Mesothelial cell of epicardium (in vitro differentiated cells): ENCODE measurements at regions not wholly inside any gene's neighbourhood (a gene's known extent, or its start where the extent isn't known, plus 50 kb on each side); places are given as distances from the start of the nearest gene placed in this dataset.

Source experiments
- DNase-seq, 2 experiments: peaks; one replicate each; pipeline ENCODE4 v3.0.0; 2021; ENCODE audit warnings: low spot score in 2 of 2; ENCODE audit not compliant: unreplicated experiment in 2 of 2
- H3K27ac Mint-ChIP-seq: 2 replicates; pipeline ENCODE4 v1.8.0; 2021; ENCODE audit warnings: mixed read lengths
- H3K27me3 Mint-ChIP-seq: 2 replicates; pipeline ENCODE4 v1.8.0; 2021; ENCODE audit warnings: low read depth, mixed read lengths
- H3K36me3 Mint-ChIP-seq: 2 replicates; pipeline ENCODE4 v1.8.0; 2021; ENCODE audit warnings: mixed read lengths
- H3K4me1 Mint-ChIP-seq: 2 replicates; pipeline ENCODE4 v1.8.0; 2021; ENCODE audit warnings: mixed read lengths
- H3K4me3 Mint-ChIP-seq: 2 replicates; pipeline ENCODE4 v1.8.0; 2021; ENCODE audit warnings: mild to moderate bottlenecking, moderate library complexity, mixed read lengths
- H3K9me3 Mint-ChIP-seq: 2 replicates; pipeline ENCODE4 v1.8.0; 2021; ENCODE audit warnings: mixed read lengths
- CTCF ChIP-seq: fragments of 200-600 bp; sonication (generic); IDR thresholded peaks from one replicate; pipeline ENCODE4 v1.5.0; 2021; ENCODE audit warnings: antibody characterized with exemption; ENCODE audit not compliant: unreplicated experiment

- Mint-ChIP-seq H3K36me3 (no peaks in the 10 kb centered on the region), H3K4me1 (peaks cover 20% of the 10 kb centered on the region), H3K4me3 (no peak overlapping the region), H3K27ac (no peak overlapping the region), H3K9me3 (peaks cover 12% of the 10 kb centered on the region), H3K27me3 (peaks cover 12% of the 10 kb centered on the region)
- peak in 1 of 2 experiments; percentile 30 for DNase-seq
- TF ChIP-seq CTCF, result no peak
Measured at GRCh38 chr20:57882451-57883161, 172.8 kb upstream of the PMEPA1 start.

- TF ChIP-seq CTCF, result no peak
- peaks cover 11% of the 10 kb centered on the region for H3K27me3 Mint-ChIP-seq
- H3K4me3 Mint-ChIP-seq, result no peak overlapping the region
- H3K36me3 Mint-ChIP-seq, result no peaks in the 10 kb centered on the region
- H3K4me1 Mint-ChIP-seq, result peaks cover 27% of the 10 kb centered on the region
- H3K27ac Mint-ChIP-seq, result no peak overlapping the region
- peaks cover 4% of the 10 kb centered on the region for H3K9me3 Mint-ChIP-seq
- peak in 1 of 2 experiments; percentile 16 for DNase-seq
Measured at GRCh38 chr20:57881466-57882385, 171.9 kb upstream of the PMEPA1 start.

GRCh38 chr20:57880571-57880892 lies 170.7 kb upstream of the PMEPA1 start:
- H3K4me1 Mint-ChIP-seq, result peaks cover 27% of the 10 kb centered on the region

GRCh38 chr20:57879779-57880570 lies 170.2 kb upstream of the PMEPA1 start:
- peak overlapping the region; percentile 78 for H3K27ac Mint-ChIP-seq

More at GRCh38 chr20:57880571-57880892, 170.7 kb upstream of the PMEPA1 start:
- Mint-ChIP-seq H3K27me3 (peaks cover 13% of the 10 kb centered on the region), H3K9me3 (no peaks in the 10 kb centered on the region), H3K36me3 (no peaks in the 10 kb centered on the region), H3K27ac (peak overlapping the region; percentile 78), H3K4me3 (no peak overlapping the region)
- TF ChIP-seq CTCF, result no peak
- no peak for DNase-seq

More at GRCh38 chr20:57879779-57880570, 170.2 kb upstream of the PMEPA1 start:
- no peak overlapping the region for H3K4me3 Mint-ChIP-seq
- no peaks in the 10 kb centered on the region for H3K36me3 Mint-ChIP-seq
- H3K4me1 Mint-ChIP-seq, result peaks cover 27% of the 10 kb centered on the region
- H3K27me3 Mint-ChIP-seq, result peaks cover 15% of the 10 kb centered on the region
- no peak for TF ChIP-seq CTCF
- peak in 1 of 2 experiments; percentile 36 for DNase-seq
- no peaks in the 10 kb centered on the region for H3K9me3 Mint-ChIP-seq
